GM12873 (cell line): ENCODE measurements at regions not wholly inside any gene's neighbourhood (a gene's known extent, or its start where the extent isn't known, plus 50 kb on each side); places are given as distances from the start of the nearest gene placed in this dataset.

ENCODE experiments used
- CTCF ChIP-seq: IDR thresholded peaks from 2 replicates; pipeline ENCODE4 v1.5.1; 2012; ENCODE audit warnings: low read depth, mild to moderate bottlenecking, moderate library complexity, low read length, control low read depth; ENCODE audit not compliant: insufficient read depth; ENCODE audit errors: missing control alignments

- TF ChIP-seq CTCF = no peak
Measured at GRCh38 chr5:53291528-53291927, 182.0 kb upstream of the MOCS2 start.

- no peak for TF ChIP-seq CTCF
Measured at GRCh38 chr5:53298841-53299240, 181.6 kb upstream of the FST start.

- no peak for TF ChIP-seq CTCF
Measured at GRCh38 chr5:53302529-53302928, 177.9 kb upstream of the FST start.

GRCh38 chr5:53303105-53303504 is 177.3 kb upstream of the FST start:
- no peak for TF ChIP-seq CTCF

- TF ChIP-seq CTCF = no peak
Measured at GRCh38 chr5:53309653-53310052, 170.8 kb upstream of the FST start.

- no peak for TF ChIP-seq CTCF
Measured at GRCh38 chr5:53311681-53312080, 168.7 kb upstream of the FST start.

- TF ChIP-seq CTCF = no peak
Measured at GRCh38 chr5:53313145-53313544, 167.3 kb upstream of the FST start.
